Heart left ventricle (tissue), 13 donors: ENCODE measurements at regions not wholly inside any gene's neighbourhood (a gene's known extent, or its start where the extent isn't known, plus 50 kb on each side); places are given as distances from the start of the nearest gene placed in this dataset.

ENCODE experiments used
- CTCF ChIP-seq, 12 donors: fragments of 200-600 bp; sonication (generic) in 4 of 12; IDR thresholded peaks; one replicate each; pipeline versions ENCODE4 v1.5.0 to v1.8.0; 2018 to 2022; ENCODE audit warnings: antibody characterized with exemption in 12 of 12, mild to moderate bottlenecking in 5 of 12
- POLR2A ChIP-seq, 2 donors: fragments of 450-650 bp; IDR thresholded peaks; one replicate each; pipeline ENCODE4 v1.6.1; 2017; ENCODE audit warnings: antibody characterized with exemption in 2 of 2, mild to moderate bottlenecking in 2 of 2, moderate library complexity in 2 of 2
- donor health status: ischemic (EF 13 %, LVEDD 7.1; RV severe dilation, severe dysfunction).
- donor health status: DM: no; HTN: yes; CAD: no.
- donor health status: DM: no; HTN: no; CAD: no.
- donor health status: ischemic (EF 25% LVEDD 6.9; RV normal size, moderate dysfunction).
- donor health status: ischemic (EF 25% LVEDD 5.7; RV mildly dilated, moderate dysfunction).
- donor health status: ischemic (EF 35%, LVEDD 5.7; RV mildly dilated, moderate dysfunction).
- donor health status: nonischemic (EF 11% LVEDD 7.7; RV severe dilation, severe dysfunction).
- donor health status: DM: yes; HTN: yes; CAD: no.
- donor health status: PGD.
- donor health status: ischemic (EF 29% LVEDD 5.4; RV normal size, mild dysfunction).
- donor health status: nonischemic (EF 23%, LVEDD 6.1; RV moderate dilation, normal function).

GRCh38 chr16:13568803-13569202 lies 351.2 kb upstream of the ERCC4 start:
- TF ChIP-seq CTCF (IDR thresholded peaks at IDR 0.05) (no peak), POLR2A (IDR thresholded peaks at IDR 0.05) (no peak)
